HCT116 (cell line): ENCODE measurements at regions not wholly inside any gene's neighbourhood (a gene's known extent, or its start where the extent isn't known, plus 50 kb on each side); places are given as distances from the start of the nearest gene placed in this dataset.

Experiments
- REST ChIP-seq: IDR thresholded peaks from 2 replicates; pipeline ENCODE4 v1.6.1; 2012; ENCODE audit warnings: low read depth
- ZFX ChIP-seq: fragments of 450-650 bp; IDR thresholded peaks from 2 replicates; pipeline ENCODE4 v1.6.1; 2017

- TF ChIP-seq ZFX (no peak), REST (no peak)
Measured at GRCh38 chr1:4170548-4171340, 270.7 kb upstream of the C1orf174 start.
